GM20000 (cell line): ENCODE measurements at regions not wholly inside any gene's neighbourhood (a gene's known extent, or its start where the extent isn't known, plus 50 kb on each side); places are given as distances from the start of the nearest gene placed in this dataset.

ENCODE experiments used
- DNase-seq: peaks from one replicate; pipeline ENCODE4 v3.0.0; 2012; ENCODE audit warnings: low spot score
- CTCF ChIP-seq: IDR thresholded peaks from 2 replicates; pipeline ENCODE4 v1.5.1; 2012; ENCODE audit warnings: mild to moderate bottlenecking, control low read depth; ENCODE audit errors: extremely low read depth, missing control alignments

- no peak for DNase-seq
- no peak for TF ChIP-seq CTCF
Observed at GRCh38 chr14:84029720-84030119, 1500.2 kb upstream of the FLRT2 start.

- no peak for TF ChIP-seq CTCF
- DNase-seq, result no peak
Observed at GRCh38 chr14:84036840-84037239, 1493.1 kb upstream of the FLRT2 start.

GRCh38 chr14:84037593-84037992, 1492.4 kb upstream of the FLRT2 start:
- TF ChIP-seq CTCF, result no peak
- DNase-seq, result no peak

- DNase-seq, result no peak
- TF ChIP-seq CTCF, result no peak
Observed at GRCh38 chr14:84040101-84040500, 1489.8 kb upstream of the FLRT2 start.

- DNase-seq, result no peak
- TF ChIP-seq CTCF, result no peak
Observed at GRCh38 chr14:84041421-84041820, 1488.5 kb upstream of the FLRT2 start.

GRCh38 chr14:84042992-84043391, 1487.0 kb upstream of the FLRT2 start:
- no peak for DNase-seq
- TF ChIP-seq CTCF, result no peak

GRCh38 chr14:84064316-84065125, 1465.4 kb upstream of the FLRT2 start:
- DNase-seq, result no peak
- TF ChIP-seq CTCF, result no peak
